HL-60 (cell line): ENCODE measurements at regions not wholly inside any gene's neighbourhood (a gene's known extent, or its start where the extent isn't known, plus 50 kb on each side); places are given as distances from the start of the nearest gene placed in this dataset.

Source experiments
- POLR2AphosphoS5 ChIP-seq: IDR thresholded peaks from 2 replicates; pipeline ENCODE4 v1.6.1; 2012; ENCODE audit warnings: low read depth
- SPI1 ChIP-seq: IDR thresholded peaks from 2 replicates; pipeline ENCODE4 v1.6.1; 2012; ENCODE audit warnings: low read depth, mild to moderate bottlenecking, borderline replicate concordance
- TF ChIP-seq, protein P1 (sequence below): IDR thresholded peaks from one replicate; pipeline ENCODE4 v1.5.1; 2011; ENCODE audit warnings: low read length, control low read depth, inconsistent platforms; ENCODE audit not compliant: insufficient read depth
- TF ChIP-seq, protein P2 (sequence below): IDR thresholded peaks from 2 replicates; pipeline ENCODE4 v1.6.1; 2012; ENCODE audit warnings: low read depth; ENCODE audit not compliant: insufficient replicate concordance

DNA sequence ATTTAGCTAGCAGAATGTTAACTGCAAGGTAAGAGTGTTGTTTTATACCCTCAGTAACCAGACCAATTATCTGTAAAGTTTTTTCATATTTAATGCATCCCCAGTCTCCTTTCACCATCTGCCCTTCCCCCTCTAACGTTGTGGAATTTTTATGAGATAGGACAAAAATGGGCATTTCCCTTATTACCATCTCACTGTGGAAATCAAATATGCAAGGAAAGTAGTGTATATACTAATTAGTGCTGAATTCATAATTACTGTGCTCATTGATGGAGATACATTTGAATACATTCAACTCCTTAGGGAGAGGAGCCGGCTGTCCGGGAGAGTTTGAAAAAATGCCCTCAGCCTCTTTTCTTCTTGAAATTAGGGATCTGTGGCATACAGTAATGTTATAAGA lies 423.4 kb upstream of the MGMT start:
- TF ChIP-seq, protein P1, sequence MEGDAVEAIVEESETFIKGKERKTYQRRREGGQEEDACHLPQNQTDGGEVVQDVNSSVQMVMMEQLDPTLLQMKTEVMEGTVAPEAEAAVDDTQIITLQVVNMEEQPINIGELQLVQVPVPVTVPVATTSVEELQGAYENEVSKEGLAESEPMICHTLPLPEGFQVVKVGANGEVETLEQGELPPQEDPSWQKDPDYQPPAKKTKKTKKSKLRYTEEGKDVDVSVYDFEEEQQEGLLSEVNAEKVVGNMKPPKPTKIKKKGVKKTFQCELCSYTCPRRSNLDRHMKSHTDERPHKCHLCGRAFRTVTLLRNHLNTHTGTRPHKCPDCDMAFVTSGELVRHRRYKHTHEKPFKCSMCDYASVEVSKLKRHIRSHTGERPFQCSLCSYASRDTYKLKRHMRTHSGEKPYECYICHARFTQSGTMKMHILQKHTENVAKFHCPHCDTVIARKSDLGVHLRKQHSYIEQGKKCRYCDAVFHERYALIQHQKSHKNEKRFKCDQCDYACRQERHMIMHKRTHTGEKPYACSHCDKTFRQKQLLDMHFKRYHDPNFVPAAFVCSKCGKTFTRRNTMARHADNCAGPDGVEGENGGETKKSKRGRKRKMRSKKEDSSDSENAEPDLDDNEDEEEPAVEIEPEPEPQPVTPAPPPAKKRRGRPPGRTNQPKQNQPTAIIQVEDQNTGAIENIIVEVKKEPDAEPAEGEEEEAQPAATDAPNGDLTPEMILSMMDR, result no peak
- TF ChIP-seq POLR2AphosphoS5 (no peak), SPI1 (no peak)
- TF ChIP-seq, protein P2, sequence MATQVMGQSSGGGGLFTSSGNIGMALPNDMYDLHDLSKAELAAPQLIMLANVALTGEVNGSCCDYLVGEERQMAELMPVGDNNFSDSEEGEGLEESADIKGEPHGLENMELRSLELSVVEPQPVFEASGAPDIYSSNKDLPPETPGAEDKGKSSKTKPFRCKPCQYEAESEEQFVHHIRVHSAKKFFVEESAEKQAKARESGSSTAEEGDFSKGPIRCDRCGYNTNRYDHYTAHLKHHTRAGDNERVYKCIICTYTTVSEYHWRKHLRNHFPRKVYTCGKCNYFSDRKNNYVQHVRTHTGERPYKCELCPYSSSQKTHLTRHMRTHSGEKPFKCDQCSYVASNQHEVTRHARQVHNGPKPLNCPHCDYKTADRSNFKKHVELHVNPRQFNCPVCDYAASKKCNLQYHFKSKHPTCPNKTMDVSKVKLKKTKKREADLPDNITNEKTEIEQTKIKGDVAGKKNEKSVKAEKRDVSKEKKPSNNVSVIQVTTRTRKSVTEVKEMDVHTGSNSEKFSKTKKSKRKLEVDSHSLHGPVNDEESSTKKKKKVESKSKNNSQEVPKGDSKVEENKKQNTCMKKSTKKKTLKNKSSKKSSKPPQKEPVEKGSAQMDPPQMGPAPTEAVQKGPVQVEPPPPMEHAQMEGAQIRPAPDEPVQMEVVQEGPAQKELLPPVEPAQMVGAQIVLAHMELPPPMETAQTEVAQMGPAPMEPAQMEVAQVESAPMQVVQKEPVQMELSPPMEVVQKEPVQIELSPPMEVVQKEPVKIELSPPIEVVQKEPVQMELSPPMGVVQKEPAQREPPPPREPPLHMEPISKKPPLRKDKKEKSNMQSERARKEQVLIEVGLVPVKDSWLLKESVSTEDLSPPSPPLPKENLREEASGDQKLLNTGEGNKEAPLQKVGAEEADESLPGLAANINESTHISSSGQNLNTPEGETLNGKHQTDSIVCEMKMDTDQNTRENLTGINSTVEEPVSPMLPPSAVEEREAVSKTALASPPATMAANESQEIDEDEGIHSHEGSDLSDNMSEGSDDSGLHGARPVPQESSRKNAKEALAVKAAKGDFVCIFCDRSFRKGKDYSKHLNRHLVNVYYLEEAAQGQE, result no peak
